Adrenal gland (tissue), 9 donors: ENCODE measurements at regions not wholly inside any gene's neighbourhood (a gene's known extent, or its start where the extent isn't known, plus 50 kb on each side); places are given as distances from the start of the nearest gene placed in this dataset.
"Not testable (repeated sequence)": the region's sequence is repeated elsewhere in the genome, so short reads cannot be mapped to it uniquely, and the experiment has no call there.

Experiments
- DNase-seq, 7 donors: peaks; one replicate each; pipeline ENCODE4 v3.0.0-alpha.2; 2019 to 2020
- H3K27ac ChIP-seq, 5 donors: fragments of 200-600 bp; sonication (generic) in 4 of 5; 1 replicate in 3 of 5; 2 replicates in 2 of 5; pipeline versions ENCODE4 v1.5.1 to v1.8.0; 2016 to 2020; ENCODE audit warnings: mild to moderate bottlenecking in 1 of 5
- H3K27me3 ChIP-seq: fragments of 200-600 bp; 2 replicates; pipeline ENCODE4 v1.8.0; 2021
- H3K36me3 ChIP-seq, 2 donors: fragments of 200-600 bp; replicated peaks in 1 of 2; 1 replicate in 1 of 2; 2 replicates in 1 of 2; pipeline versions ENCODE4 v1.5.1 to v1.8.0; 2018 to 2022
- H3K4me1 ChIP-seq, 2 donors: fragments of 200-600 bp; replicated peaks in 1 of 2; 1 replicate in 1 of 2; 2 replicates in 1 of 2; pipeline versions ENCODE4 v1.5.1 to v1.8.0; 2018 to 2021
- H3K4me3 ChIP-seq, 4 donors: fragments of 200-600 bp; sonication (generic) in 3 of 4; one replicate each; pipeline ENCODE4 v1.5.1; 2016 to 2018
- H3K9me3 ChIP-seq, 3 donors: fragments of 200-600 bp; sonication (generic) in 1 of 3; replicated peaks in 1 of 3; 1 replicate in 2 of 3; 2 replicates in 1 of 3; pipeline versions ENCODE4 v1.5.1 to v1.8.0; 2016 to 2021
- CTCF ChIP-seq, 6 experiments: fragments of 450-650 bp in 4 of 6; fragments of 200-600 bp in 2 of 6; sonication (generic) in 1 of 6; IDR thresholded peaks; 1 replicate in 5 of 6; 2 replicates in 1 of 6; pipeline versions ENCODE4 v1.5.1 to v1.8.0; 2016 to 2021; ENCODE audit warnings: antibody characterized with exemption in 6 of 6, mild to moderate bottlenecking in 2 of 6, moderate library complexity in 1 of 6
- POLR2A ChIP-seq, 2 donors: fragments of 450-650 bp; IDR thresholded peaks; one replicate each; pipeline ENCODE4 v1.6.1; 2017; ENCODE audit warnings: antibody characterized with exemption in 2 of 2, mild to moderate bottlenecking in 2 of 2, moderate library complexity in 1 of 2
- WGBS, 4 donors: extraction: QIAGEN DNeasy Blood & Tissue Kit in 2 of 4; methylation state at CpG; one replicate each; pipeline versions ENCODE4 v1.1.5 to v1.1.7; 2013 to 2017; 5-methylcytosine and 5-hydroxymethylcytosine counted together
- intact Hi-C, 2 donors: fragments of 100-400 bp; cut with DNase I; formaldehyde crosslinking; loops; one replicate each; pipeline versions ENCODE4 v1.14.1 to v1.15.0; 2022 to 2023
- donor health status: healthy with polysubstance abuse.
- donor health status: Bipolar disorder and iron deficiency.
- donor health status: DM: yes; HTN: yes; CAD: no.
- donor health status: DM: no; HTN: no; CAD: no.
- donor health status: DM: no; HTN: no; CAD: no.

DNA sequence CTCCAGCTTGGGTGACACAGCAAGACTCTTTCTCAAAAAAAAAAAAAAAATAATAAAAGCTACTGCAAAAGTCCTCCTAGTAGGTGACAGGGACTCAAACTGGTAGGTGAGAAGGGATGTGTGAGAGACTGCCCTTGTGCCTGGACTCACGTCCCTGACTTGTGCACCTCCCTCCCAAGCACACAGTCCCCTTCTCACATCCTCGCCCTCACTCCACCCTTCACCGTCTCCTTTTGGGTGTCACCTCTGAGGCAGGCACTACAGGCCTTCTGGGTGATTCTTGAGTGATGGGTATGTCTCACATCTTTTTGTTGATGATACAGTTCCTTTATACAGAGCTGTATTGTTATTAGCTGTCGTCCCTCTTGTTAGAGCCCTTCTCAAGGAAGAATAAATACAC is 170.5 kb downstream of the TM9SF2 start:
- no peaks in the 10 kb centered on the region for H3K36me3 ChIP-seq
- H3K27me3 ChIP-seq, result no peaks in the 10 kb centered on the region
- no peaks in the 10 kb centered on the region for H3K9me3 ChIP-seq
- H3K4me3 ChIP-seq, result no peak overlapping the region
- TF ChIP-seq CTCF (IDR thresholded peaks at IDR 0.05), result no peak
- TF ChIP-seq POLR2A (IDR thresholded peaks at IDR 0.05), result no peak
- intact Hi-C loops, result no loop called here
- H3K27ac ChIP-seq, result no peak overlapping the region
- 89 to 95% (median 94%) methylated on average over 4 of the region's 4 CpGs for WGBS, 4 donors
- H3K4me1 ChIP-seq, result no peaks in the 10 kb centered on the region
- no peak for DNase-seq

DNA sequence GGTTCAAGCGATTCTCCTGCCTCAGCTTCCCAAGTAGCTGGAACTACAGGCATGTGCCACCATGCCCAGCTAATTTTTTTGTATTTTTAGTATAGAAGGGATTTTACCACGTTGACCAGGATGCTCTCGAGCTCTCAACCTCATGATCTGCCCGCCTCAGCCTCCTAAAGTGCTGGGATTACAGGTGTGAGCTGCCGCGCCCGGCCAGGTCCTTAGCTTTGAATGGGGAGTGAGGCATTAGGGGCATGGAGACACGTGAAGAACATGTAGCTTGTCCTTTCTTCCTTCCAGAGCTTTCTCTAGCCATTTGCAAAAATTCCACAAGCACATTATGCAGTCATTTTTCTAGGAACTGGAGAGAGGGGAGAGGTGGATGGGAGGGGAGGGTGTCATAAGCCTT is 167.8 kb downstream of the TM9SF2 start:
- intact Hi-C loops, H3K4me3 ChIP-seq, H3K9me3 ChIP-seq, DNase-seq, H3K27ac ChIP-seq, H3K27me3 ChIP-seq, H3K4me1 ChIP-seq, H3K36me3 ChIP-seq: not testable (repeated sequence)
- WGBS, 4 donors, result 90 to 95% (median 91%) methylated on average over 8 of the region's 8 CpGs

DNA sequence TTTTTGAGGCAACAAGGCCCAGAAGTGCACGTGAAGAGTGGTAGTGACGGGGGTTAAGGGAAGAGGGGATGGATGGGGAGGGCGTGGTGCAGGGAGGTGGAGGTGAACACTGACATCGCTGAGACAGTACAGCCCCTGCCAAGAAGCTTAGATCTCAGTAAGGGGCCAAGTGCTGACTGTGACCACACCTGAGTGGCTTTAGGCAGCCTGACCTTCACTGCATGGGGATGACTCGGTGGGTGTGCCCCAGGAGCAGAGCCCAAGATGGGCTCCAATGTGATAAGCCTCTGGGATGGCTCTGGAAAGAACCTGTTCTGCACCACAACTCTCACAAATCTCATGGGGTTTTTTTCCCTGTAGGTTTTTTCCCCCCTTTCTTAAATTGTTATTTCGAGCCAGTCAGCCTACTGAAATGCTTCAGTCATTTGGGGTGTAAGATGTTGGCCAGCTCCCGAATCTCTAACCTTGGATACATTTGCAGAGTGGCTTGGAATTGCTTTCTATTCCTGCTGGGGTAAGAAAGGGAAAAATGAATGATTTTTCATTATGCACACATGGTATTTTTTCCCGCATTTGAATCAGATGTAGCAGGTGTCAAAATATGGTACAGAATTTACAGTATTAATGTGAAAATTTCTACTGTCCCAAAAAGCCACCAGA is 165.0 kb downstream of the TM9SF2 start:
- TF ChIP-seq CTCF (IDR thresholded peaks at IDR 0.05) (no peak), POLR2A (IDR thresholded peaks at IDR 0.05) (no peak)
- Histone ChIP-seq H3K4me3 (no peak overlapping the region), H3K9me3 (no peaks in the 10 kb centered on the region), H3K36me3 (no peaks in the 10 kb centered on the region), H3K4me1 (no peaks in the 10 kb centered on the region), H3K27ac (no peak overlapping the region), H3K27me3 (no peaks in the 10 kb centered on the region)
- intact Hi-C loops, result no loop called here
- DNase-seq, result no peak
- WGBS, 4 donors, result 84 to 89% (median 86%) methylated on average over 8 of the region's 8 CpGs

- TF ChIP-seq POLR2A (IDR thresholded peaks at IDR 0.05) (no peak), CTCF (IDR thresholded peaks at IDR 0.05) (no peak)
- Histone ChIP-seq H3K4me3 (no peak overlapping the region), H3K9me3 (no peaks in the 10 kb centered on the region), H3K27me3 (no peaks in the 10 kb centered on the region), H3K27ac (no peak overlapping the region), H3K4me1 (no peaks in the 10 kb centered on the region), H3K36me3 (no peaks in the 10 kb centered on the region)
- intact Hi-C loops, result no loop called here
- 91 to 93% (median 92%) methylated on average over 9 of the region's 9 CpGs for WGBS, 4 donors
- DNase-seq, result no peak
These were observed 164.4 kb downstream of the TM9SF2 start for GRCh38 chr13:99665711-99666110.

- no peak for TF ChIP-seq POLR2A (IDR thresholded peaks at IDR 0.05)
- no peak for TF ChIP-seq CTCF (IDR thresholded peaks at IDR 0.05)
- WGBS, 4 donors, result 86 to 98% (median 94%) methylated on average over 2 of the region's 2 CpGs
- intact Hi-C loops, result no loop called here
- no peak for DNase-seq
- no peaks in the 10 kb centered on the region for H3K36me3 ChIP-seq
- no peaks in the 10 kb centered on the region for H3K4me1 ChIP-seq
- H3K27me3 ChIP-seq, result no peaks in the 10 kb centered on the region
- no peak overlapping the region for H3K4me3 ChIP-seq
- no peaks in the 10 kb centered on the region for H3K9me3 ChIP-seq
- no peak overlapping the region for H3K27ac ChIP-seq
These were observed 162.6 kb downstream of the TM9SF2 start for GRCh38 chr13:99663908-99664307.
